Hepatocyte (in vitro differentiated cells): ENCODE measurements at regions not wholly inside any gene's neighbourhood (a gene's known extent, or its start where the extent isn't known, plus 50 kb on each side); places are given as distances from the start of the nearest gene placed in this dataset.

Experiments used
- DNase-seq: peaks from one replicate; pipeline ENCODE4 v3.0.0-alpha.2; 2016; ENCODE audit warnings: low spot score
- H2AFZ ChIP-seq: fragments of 200-600 bp; sonication (generic); 2 replicates; pipeline ENCODE4 v1.6.0; 2016; ENCODE audit warnings: antibody characterized with exemption, mild to moderate bottlenecking
- H3K27ac ChIP-seq: fragments of 200-600 bp; sonication (generic); 2 replicates; pipeline ENCODE4 v1.5.1; 2016; ENCODE audit warnings: mild to moderate bottlenecking
- H3K27me3 ChIP-seq: fragments of 200-600 bp; sonication (generic); 2 replicates; pipeline ENCODE4 v1.6.1; 2016
- H3K36me3 ChIP-seq: fragments of 200-600 bp; sonication (generic); replicated peaks from 2 replicates; pipeline ENCODE4 v1.5.1; 2016; ENCODE audit warnings: low read depth; ENCODE audit not compliant: insufficient read depth
- H3K4me1 ChIP-seq: fragments of 200-600 bp; sonication (generic); 2 replicates; pipeline ENCODE4 v1.5.1; 2016; ENCODE audit warnings: mild to moderate bottlenecking, moderate library complexity; ENCODE audit not compliant: insufficient read depth
- H3K4me2 ChIP-seq: fragments of 200-600 bp; sonication (generic); 2 replicates; pipeline ENCODE4 v1.6.0; 2016
- H3K4me3 ChIP-seq: fragments of 200-600 bp; sonication (generic); 2 replicates; pipeline ENCODE4 v1.5.1; 2016; ENCODE audit warnings: mild to moderate bottlenecking
- H3K79me2 ChIP-seq: fragments of 200-600 bp; sonication (generic); 2 replicates; pipeline ENCODE4 v1.6.0; 2017; ENCODE audit warnings: mild to moderate bottlenecking
- H3K9me2 ChIP-seq: fragments of 200-600 bp; sonication (generic); replicated peaks from 2 replicates; pipeline ENCODE4 v1.6.0; 2017; ENCODE audit warnings: mild to moderate bottlenecking; ENCODE audit not compliant: insufficient read depth
- H3K9me3 ChIP-seq: fragments of 200-600 bp; sonication (generic); 2 replicates; pipeline ENCODE4 v1.5.1; 2016; ENCODE audit warnings: low read depth, mild to moderate bottlenecking
- H4K20me1 ChIP-seq: fragments of 200-600 bp; sonication (generic); 2 replicates; pipeline ENCODE4 v1.6.0; 2016; ENCODE audit warnings: mild to moderate bottlenecking; ENCODE audit not compliant: insufficient read depth, poor library complexity, severe bottlenecking
- EZH2 ChIP-seq: fragments of 200-600 bp; sonication (generic); IDR thresholded peaks from 2 replicates; pipeline ENCODE4 v1.6.1; 2016; ENCODE audit warnings: antibody characterized with exemption, mild to moderate bottlenecking, borderline replicate concordance
- EZH2phosphoT487 ChIP-seq: fragments of 200-600 bp; sonication (generic); IDR thresholded peaks from one replicate; pipeline ENCODE4 v1.6.1; 2018; ENCODE audit warnings: antibody characterized with exemption, mild to moderate bottlenecking, low read depth, moderate library complexity; ENCODE audit not compliant: unreplicated experiment, severe bottlenecking
- WGBS: methylation state at CpG from one replicate; pipeline ENCODE4 v1.1.6; 2016; ENCODE audit warnings: low lambda C conversion rate; ENCODE audit errors: missing lambda C conversion rate; 5-methylcytosine and 5-hydroxymethylcytosine counted together
- TF ChIP-seq, protein P1 (sequence below): fragments of 200-600 bp; sonication (generic); IDR thresholded peaks from 2 replicates; pipeline ENCODE4 v1.5.1; 2016; ENCODE audit warnings: antibody characterized with exemption, mild to moderate bottlenecking; ENCODE audit not compliant: poor library complexity

DNA sequence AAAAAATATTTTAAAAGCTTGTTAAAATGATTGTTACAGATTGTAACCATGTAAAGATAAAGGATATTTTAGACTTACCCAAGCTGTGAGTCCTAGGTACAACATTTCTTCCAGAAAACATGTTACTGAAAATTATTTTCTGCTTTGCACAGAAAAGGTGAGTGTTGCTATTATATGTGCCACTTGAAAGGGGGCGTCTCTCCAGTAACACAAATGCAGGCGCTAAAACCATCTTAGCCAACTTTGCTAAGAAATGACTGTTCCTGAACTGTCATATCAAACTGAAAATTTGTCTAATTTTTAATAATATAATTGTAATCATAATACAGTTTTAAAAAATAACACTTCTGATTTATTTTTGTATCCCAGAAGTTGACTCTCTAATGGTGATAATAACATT, 75.6 kb upstream of the KRAS start:
- TF ChIP-seq EZH2phosphoT487 (no peak), EZH2 (no peak)
- TF ChIP-seq, protein P1, sequence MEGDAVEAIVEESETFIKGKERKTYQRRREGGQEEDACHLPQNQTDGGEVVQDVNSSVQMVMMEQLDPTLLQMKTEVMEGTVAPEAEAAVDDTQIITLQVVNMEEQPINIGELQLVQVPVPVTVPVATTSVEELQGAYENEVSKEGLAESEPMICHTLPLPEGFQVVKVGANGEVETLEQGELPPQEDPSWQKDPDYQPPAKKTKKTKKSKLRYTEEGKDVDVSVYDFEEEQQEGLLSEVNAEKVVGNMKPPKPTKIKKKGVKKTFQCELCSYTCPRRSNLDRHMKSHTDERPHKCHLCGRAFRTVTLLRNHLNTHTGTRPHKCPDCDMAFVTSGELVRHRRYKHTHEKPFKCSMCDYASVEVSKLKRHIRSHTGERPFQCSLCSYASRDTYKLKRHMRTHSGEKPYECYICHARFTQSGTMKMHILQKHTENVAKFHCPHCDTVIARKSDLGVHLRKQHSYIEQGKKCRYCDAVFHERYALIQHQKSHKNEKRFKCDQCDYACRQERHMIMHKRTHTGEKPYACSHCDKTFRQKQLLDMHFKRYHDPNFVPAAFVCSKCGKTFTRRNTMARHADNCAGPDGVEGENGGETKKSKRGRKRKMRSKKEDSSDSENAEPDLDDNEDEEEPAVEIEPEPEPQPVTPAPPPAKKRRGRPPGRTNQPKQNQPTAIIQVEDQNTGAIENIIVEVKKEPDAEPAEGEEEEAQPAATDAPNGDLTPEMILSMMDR = no peak
- H3K27ac ChIP-seq = no peak overlapping the region
- H3K9me2 ChIP-seq = no peaks in the 10 kb centered on the region
- no peak overlapping the region for H2AFZ ChIP-seq
- DNase-seq = no peak
- no peaks in the 10 kb centered on the region for H4K20me1 ChIP-seq
- H3K4me3 ChIP-seq = no peak overlapping the region
- H3K27me3 ChIP-seq = no peaks in the 10 kb centered on the region
- H3K79me2 ChIP-seq = no peaks in the 10 kb centered on the region
- H3K36me3 ChIP-seq = no peaks in the 10 kb centered on the region
- no peak overlapping the region for H3K4me2 ChIP-seq
- 97% methylated on average over 2 of the region's 2 CpGs for WGBS
- no peaks in the 10 kb centered on the region for H3K4me1 ChIP-seq
- no peaks in the 10 kb centered on the region for H3K9me3 ChIP-seq

DNA sequence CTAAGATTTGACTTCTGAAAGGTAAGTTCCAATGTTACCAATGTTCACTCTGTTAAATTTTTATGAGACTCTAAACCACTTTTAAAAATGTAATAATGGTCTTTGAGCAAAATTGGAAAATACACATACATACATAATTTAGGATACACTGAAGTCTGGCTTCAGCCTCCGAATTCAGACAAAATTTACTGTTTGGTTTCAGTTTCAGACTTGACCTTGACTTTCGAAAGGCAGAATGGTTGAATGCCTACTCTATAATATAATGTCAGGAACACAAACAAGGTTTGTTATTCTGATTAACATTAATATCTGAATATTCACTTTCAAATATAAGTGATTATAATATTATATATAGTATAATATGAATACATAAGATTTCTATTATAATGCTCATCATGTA, 74.1 kb upstream of the KRAS start:
- 88% methylated on average over 2 of the region's 2 CpGs for WGBS
- no peak overlapping the region for H2AFZ ChIP-seq
- no peaks in the 10 kb centered on the region for H3K9me3 ChIP-seq
- H3K79me2 ChIP-seq = no peaks in the 10 kb centered on the region
- H3K27ac ChIP-seq = no peak overlapping the region
- no peak overlapping the region for H3K4me2 ChIP-seq
- TF ChIP-seq EZH2phosphoT487 = no peak
- TF ChIP-seq, protein P1 = no peak
- no peak for TF ChIP-seq EZH2
- no peaks in the 10 kb centered on the region for H4K20me1 ChIP-seq
- H3K36me3 ChIP-seq = no peaks in the 10 kb centered on the region
- H3K4me3 ChIP-seq = no peak overlapping the region
- DNase-seq = no peak
- H3K9me2 ChIP-seq = no peaks in the 10 kb centered on the region
- H3K27me3 ChIP-seq = no peaks in the 10 kb centered on the region
- H3K4me1 ChIP-seq = peaks cover 5% of the 10 kb centered on the region

DNA sequence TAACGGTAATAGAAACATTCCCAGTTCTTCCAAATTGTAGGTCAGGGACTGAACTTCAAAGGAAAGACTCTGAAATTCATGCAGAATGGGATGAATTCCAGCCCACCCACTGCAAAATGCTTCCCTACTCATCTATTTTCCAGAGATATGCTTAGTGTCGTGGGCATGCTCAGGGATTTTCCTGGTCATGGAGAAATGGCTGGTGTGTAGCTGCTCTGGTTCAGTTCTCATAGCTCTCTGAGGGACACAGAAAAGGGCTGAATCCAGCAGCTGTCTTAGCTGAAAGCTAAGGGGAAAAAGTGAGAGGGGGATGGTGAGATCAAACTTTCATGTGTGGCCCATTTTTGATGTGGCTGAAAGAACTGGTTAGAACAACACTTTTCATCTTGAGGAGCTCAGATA, 72.9 kb upstream of the KRAS start:
- WGBS = 64% methylated on average over 2 of the region's 2 CpGs
- Histone ChIP-seq H3K27ac (no peak overlapping the region), H3K36me3 (no peaks in the 10 kb centered on the region), H3K9me3 (no peaks in the 10 kb centered on the region), H3K9me2 (no peaks in the 10 kb centered on the region), H3K4me3 (no peak overlapping the region), H3K79me2 (no peaks in the 10 kb centered on the region), H3K4me2 (no peak overlapping the region), H2AFZ (no peak overlapping the region), H3K27me3 (no peaks in the 10 kb centered on the region), H3K4me1 (peaks cover 7% of the 10 kb centered on the region), H4K20me1 (no peaks in the 10 kb centered on the region)
- TF ChIP-seq, protein P1 = no peak
- no peak for TF ChIP-seq EZH2phosphoT487
- no peak for TF ChIP-seq EZH2
- no peak for DNase-seq
